HEK293 (cell line): ENCODE measurements at regions not wholly inside any gene's neighbourhood (a gene's known extent, or its start where the extent isn't known, plus 50 kb on each side); places are given as distances from the start of the nearest gene placed in this dataset.

ENCODE experiments used
- BCL11A ChIP-seq: fragments of 450-650 bp; formaldehyde crosslinking; IDR thresholded peaks from 2 replicates; pipeline ENCODE4 v1.5.1; 2016; ENCODE audit warnings: low read depth, missing biosample characterization, missing genetic modification characterization
- CTCF ChIP-seq: fragments of 450-650 bp; formaldehyde crosslinking; IDR thresholded peaks from 2 replicates; pipeline ENCODE4 v1.5.1; 2016; ENCODE audit warnings: missing biosample characterization, missing genetic modification characterization
- GFI1B ChIP-seq: fragments of 450-650 bp; formaldehyde crosslinking; IDR thresholded peaks from 2 replicates; pipeline ENCODE4 v1.5.1; 2016; ENCODE audit warnings: missing biosample characterization, missing genetic modification characterization
- RBAK ChIP-seq: fragments of 450-650 bp; formaldehyde crosslinking; IDR thresholded peaks from 2 replicates; pipeline ENCODE4 v1.5.1; 2016; ENCODE audit warnings: missing biosample characterization, missing genetic modification characterization
- SCRT2 ChIP-seq: fragments of 450-650 bp; formaldehyde crosslinking; IDR thresholded peaks from 2 replicates; pipeline ENCODE4 v1.5.1; 2016; ENCODE audit warnings: missing biosample characterization, missing genetic modification characterization
- SP2 ChIP-seq: fragments of 450-650 bp; formaldehyde crosslinking; IDR thresholded peaks from 2 replicates; pipeline ENCODE4 v1.5.1; 2016; ENCODE audit warnings: missing biosample characterization, missing genetic modification characterization
- ZBTB10 ChIP-seq: fragments of 450-650 bp; formaldehyde crosslinking; IDR thresholded peaks from 2 replicates; pipeline ENCODE4 v1.5.1; 2016; ENCODE audit warnings: missing biosample characterization, missing genetic modification characterization
- ZNF114 ChIP-seq: fragments of 450-650 bp; formaldehyde crosslinking; IDR thresholded peaks from 2 replicates; pipeline ENCODE4 v1.5.0; 2017; ENCODE audit warnings: missing biosample characterization, missing genetic modification characterization
- ZNF202 ChIP-seq: fragments of 450-650 bp; formaldehyde crosslinking; IDR thresholded peaks from 2 replicates; pipeline ENCODE4 v1.5.1; 2016; ENCODE audit warnings: missing biosample characterization, missing genetic modification characterization, borderline replicate concordance
- ZNF274 ChIP-seq, 2 experiments: fragments of 200-500 bp in 1 of 2; fragments of 450-650 bp in 1 of 2; sonication (Bioruptor generic) in 1 of 2; formaldehyde crosslinking in 1 of 2; IDR thresholded peaks; 2 replicates each; pipeline versions ENCODE4 v1.5.1 to v1.6.1; 2014 to 2016; ENCODE audit warnings: borderline replicate concordance in 1 of 2, inconsistent platforms in 1 of 2, low read length in 1 of 2, missing biosample characterization in 1 of 2, missing genetic modification characterization in 1 of 2
- ZNF311 ChIP-seq: fragments of 450-650 bp; formaldehyde crosslinking; IDR thresholded peaks from 2 replicates; pipeline ENCODE4 v1.5.1; 2017; ENCODE audit warnings: missing biosample characterization, missing genetic modification characterization, borderline replicate concordance
- ZNF362 ChIP-seq: fragments of 450-650 bp; formaldehyde crosslinking; IDR thresholded peaks from 2 replicates; pipeline ENCODE4 v1.5.1; 2016; ENCODE audit warnings: missing biosample characterization, missing genetic modification characterization
- ZNF654 ChIP-seq: fragments of 450-650 bp; formaldehyde crosslinking; IDR thresholded peaks from 2 replicates; pipeline ENCODE4 v1.5.1; 2016; ENCODE audit warnings: low read depth, missing biosample characterization, missing genetic modification characterization
- ZNF677 ChIP-seq: fragments of 450-650 bp; IDR thresholded peaks from 2 replicates; pipeline ENCODE4 v1.5.0; 2018; ENCODE audit warnings: missing biosample characterization, mild to moderate bottlenecking, missing genetic modification characterization, moderate library complexity

GRCh38 chr11:15861256-15861655, 495.1 kb downstream of the SOX6 start:
- TF ChIP-seq CTCF (tag by site-specific recombination), result no peak
- no peak for TF ChIP-seq ZNF202
- no peak for TF ChIP-seq RBAK (tag by site-specific recombination)
- no peak for TF ChIP-seq ZBTB10 (tag by site-specific recombination)
- no peak for TF ChIP-seq GFI1B
- TF ChIP-seq ZNF114 (tag by site-specific recombination), result no peak
- TF ChIP-seq ZNF362, result no peak
- TF ChIP-seq ZNF654 (tag by site-specific recombination), result no peak
- no peak for TF ChIP-seq ZNF677
- TF ChIP-seq SP2 (tag by site-specific recombination), result no peak
- TF ChIP-seq ZNF311 (tag by site-specific recombination), result no peak
- no peak for TF ChIP-seq ZNF274 (IDR thresholded peaks at IDR 0.05; ENCODE audit: low read length)
- TF ChIP-seq ZNF274 (tag by site-specific recombination; IDR thresholded peaks at IDR 0.05; ENCODE audit: borderline replicate concordance), result no peak
- TF ChIP-seq SCRT2 (tag by site-specific recombination), result no peak
- no peak for TF ChIP-seq BCL11A (tag by site-specific recombination)
